Vagina (tissue), 2 donors: ENCODE measurements at regions not wholly inside any gene's neighbourhood (a gene's known extent, or its start where the extent isn't known, plus 50 kb on each side); places are given as distances from the start of the nearest gene placed in this dataset.

Source experiments
- DNase-seq, 2 donors: peaks; one replicate each; pipeline ENCODE4 v3.0.0-alpha.2; 2017; ENCODE audit errors: extremely low spot score in 2 of 2
- H3K27ac ChIP-seq: fragments of 200-600 bp; sonication (generic); one replicate; pipeline ENCODE4 v1.5.1; 2019
- H3K27me3 ChIP-seq: fragments of 200-600 bp; sonication (generic); one replicate; pipeline ENCODE4 v1.5.1; 2019
- H3K36me3 ChIP-seq, 2 donors: fragments of 200-600 bp; sonication (generic); one replicate each; pipeline ENCODE4 v1.5.1; 2017 to 2019
- H3K4me1 ChIP-seq: fragments of 200-600 bp; sonication (generic); one replicate; pipeline ENCODE4 v1.5.1; 2019
- H3K4me3 ChIP-seq, 2 donors: fragments of 200-600 bp; sonication (generic); 1 replicate in 1 of 2; 2 replicates in 1 of 2; pipeline ENCODE4 v1.5.1; 2016 to 2019
- H3K9me3 ChIP-seq: fragments of 200-600 bp; sonication (generic); one replicate; pipeline ENCODE4 v1.5.1; 2019
- CTCF ChIP-seq, 3 experiments: fragments of 450-650 bp in 2 of 3; fragments of 200-600 bp in 1 of 3; sonication (generic) in 1 of 3; IDR thresholded peaks; one replicate each; pipeline ENCODE4 v1.5.1; 2017 to 2019; ENCODE audit warnings: antibody characterized with exemption in 3 of 3, mild to moderate bottlenecking in 2 of 3, moderate library complexity in 2 of 3
- POLR2A ChIP-seq, 2 donors: fragments of 450-650 bp; IDR thresholded peaks; one replicate each; pipeline ENCODE4 v1.6.1; 2017; ENCODE audit warnings: antibody characterized with exemption in 2 of 2, mild to moderate bottlenecking in 2 of 2, moderate library complexity in 2 of 2
- POLR2AphosphoS5 ChIP-seq, 2 donors: sonication (generic); formaldehyde crosslinking; IDR thresholded peaks; one replicate each; pipeline ENCODE4 v1.9.0; 2017; ENCODE audit warnings: antibody characterized with exemption in 2 of 2, mild to moderate bottlenecking in 2 of 2, low read depth in 1 of 2; ENCODE audit not compliant: insufficient read depth in 1 of 2
- intact Hi-C: fragments of 100-400 bp; cut with DNase I; formaldehyde crosslinking; loops from one replicate; pipeline ENCODE4 v1.15.1; 2023

- no peak for TF ChIP-seq POLR2A (IDR thresholded peaks at IDR 0.05)
- TF ChIP-seq CTCF (IDR thresholded peaks at IDR 0.05), result no peak
- no peak for TF ChIP-seq POLR2AphosphoS5 (IDR thresholded peaks at IDR 0.05; ENCODE audit: insufficient read depth in 1 of 2, low read depth in 1 of 2)
- H3K36me3 ChIP-seq, result no peaks in the 10 kb centered on the region
- no peaks in the 10 kb centered on the region for H3K9me3 ChIP-seq
- no peaks in the 10 kb centered on the region for H3K27me3 ChIP-seq
- DNase-seq, result no peak
- H3K4me3 ChIP-seq, result no peak overlapping the region
- H3K4me1 ChIP-seq, result no peaks in the 10 kb centered on the region
- intact Hi-C loops, result no loop called here
- no peak overlapping the region for H3K27ac ChIP-seq
These were observed 108.1 kb downstream of the GNAT3 start for GRCh38 chr7:80403686-80404241.

- TF ChIP-seq CTCF (IDR thresholded peaks at IDR 0.05), result no peak
- intact Hi-C loops, result no loop called here
- Histone ChIP-seq H3K27me3 (no peaks in the 10 kb centered on the region), H3K4me1 (no peaks in the 10 kb centered on the region), H3K9me3 (no peaks in the 10 kb centered on the region), H3K36me3 (no peaks in the 10 kb centered on the region), H3K4me3 (no peak overlapping the region), H3K27ac (no peak overlapping the region)
- DNase-seq, result no peak
These were observed 110.2 kb downstream of the GNAT3 start for GRCh38 chr7:80401708-80402107.

GRCh38 chr7:80393786-80394185 is 118.1 kb downstream of the GNAT3 start:
- TF ChIP-seq CTCF (IDR thresholded peaks at IDR 0.05), result no peak
- TF ChIP-seq POLR2AphosphoS5 (IDR thresholded peaks at IDR 0.05; ENCODE audit: insufficient read depth in 1 of 2, low read depth in 1 of 2), result no peak
- no peak for TF ChIP-seq POLR2A (IDR thresholded peaks at IDR 0.05)
- no peak overlapping the region for H3K27ac ChIP-seq
- no peak for DNase-seq
- H3K27me3 ChIP-seq, result no peaks in the 10 kb centered on the region
- no peak overlapping the region for H3K4me3 ChIP-seq
- H3K4me1 ChIP-seq, result no peaks in the 10 kb centered on the region
- intact Hi-C loops, result no loop called here
- H3K9me3 ChIP-seq, result no peaks in the 10 kb centered on the region
- no peaks in the 10 kb centered on the region for H3K36me3 ChIP-seq

GRCh38 chr7:80392229-80393169 is 119.4 kb downstream of the GNAT3 start:
- no peaks in the 10 kb centered on the region for H3K4me1 ChIP-seq
- H3K27me3 ChIP-seq, result no peaks in the 10 kb centered on the region
- no peaks in the 10 kb centered on the region for H3K9me3 ChIP-seq
- TF ChIP-seq POLR2AphosphoS5 (IDR thresholded peaks at IDR 0.05; ENCODE audit: insufficient read depth in 1 of 2, low read depth in 1 of 2) (no peak), POLR2A (IDR thresholded peaks at IDR 0.05) (no peak), CTCF (IDR thresholded peaks at IDR 0.05) (peak in 2 of 3 experiments; percentile 54 to 66)
- no peak overlapping the region for H3K27ac ChIP-seq
- no peak overlapping the region for H3K4me3 ChIP-seq
- DNase-seq, result no peak
- intact Hi-C loops, result no loop called here
- no peaks in the 10 kb centered on the region for H3K36me3 ChIP-seq

GRCh38 chr7:80387634-80388193 is 124.2 kb downstream of the GNAT3 start:
- intact Hi-C loops, result no loop called here
- Histone ChIP-seq H3K4me1 (no peaks in the 10 kb centered on the region), H3K4me3 (no peak overlapping the region), H3K36me3 (no peaks in the 10 kb centered on the region), H3K27ac (no peak overlapping the region), H3K9me3 (no peaks in the 10 kb centered on the region), H3K27me3 (no peaks in the 10 kb centered on the region)
- no peak for DNase-seq
- no peak for TF ChIP-seq POLR2A (IDR thresholded peaks at IDR 0.05)
- TF ChIP-seq CTCF (IDR thresholded peaks at IDR 0.05), result no peak
- no peak for TF ChIP-seq POLR2AphosphoS5 (IDR thresholded peaks at IDR 0.05; ENCODE audit: insufficient read depth in 1 of 2, low read depth in 1 of 2)
